HG02943 (cell line): ENCODE measurements at regions not wholly inside any gene's neighbourhood (a gene's known extent, or its start where the extent isn't known, plus 50 kb on each side); places are given as distances from the start of the nearest gene placed in this dataset.

Experiments used
- ATAC-seq: cut with Tn5 transposase; IDR thresholded peaks from one replicate; pipeline ENCODE4 v1.9.1; 2021; ENCODE audit warnings: mild to moderate bottlenecking, low read depth, moderate library complexity; ENCODE audit not compliant: unreplicated experiment

GRCh38 chr1:116318897-116319296 lies 54.1 kb upstream of the ATP1A1 start:
- no peak for ATAC-seq

- no peak for ATAC-seq
Observed at GRCh38 chr1:116320874-116321273, 52.2 kb upstream of the ATP1A1 start.

- ATAC-seq, result no peak
Observed at GRCh38 chr1:116321766-116322175, 51.3 kb upstream of the ATP1A1 start.

GRCh38 chr1:116322752-116323405 lies 50.2 kb upstream of the ATP1A1 start:
- ATAC-seq, result no peak
